Myocyte (in vitro differentiated cells): ENCODE measurements at regions not wholly inside any gene's neighbourhood (a gene's known extent, or its start where the extent isn't known, plus 50 kb on each side); places are given as distances from the start of the nearest gene placed in this dataset.

Experiments
- DNase-seq: peaks from one replicate; pipeline ENCODE4 v3.0.0-alpha.2; 2012; ENCODE audit warnings: low read depth

GRCh38 chr3:77967621-77968020 lies 927.7 kb downstream of the ROBO2 start:
- DNase-seq, result no peak

- DNase-seq, result no peak
Measured at GRCh38 chr3:77976079-77976478, 936.2 kb downstream of the ROBO2 start.

- no peak for DNase-seq
Measured at GRCh38 chr3:78003090-78003489, 963.2 kb downstream of the ROBO2 start.

GRCh38 chr3:78004571-78004970 lies 964.7 kb downstream of the ROBO2 start:
- DNase-seq, result no peak

- DNase-seq, result no peak
Measured at GRCh38 chr3:78013653-78014052, 973.8 kb downstream of the ROBO2 start.

GRCh38 chr3:78015856-78016255 lies 976.0 kb downstream of the ROBO2 start:
- DNase-seq, result no peak

- DNase-seq, result no peak
Measured at GRCh38 chr3:78021710-78022109, 981.8 kb downstream of the ROBO2 start.

- no peak for DNase-seq
Measured at GRCh38 chr3:78022232-78022631, 982.3 kb downstream of the ROBO2 start.

- DNase-seq, result no peak
Measured at GRCh38 chr3:78023257-78023656, 983.4 kb downstream of the ROBO2 start.

- no peak for DNase-seq
Measured at GRCh38 chr3:78025916-78026315, 986.0 kb downstream of the ROBO2 start.

- DNase-seq, result no peak
Measured at GRCh38 chr3:78026318-78026828, 986.5 kb downstream of the ROBO2 start.

- no peak for DNase-seq
Measured at GRCh38 chr3:78029775-78030174, 989.9 kb downstream of the ROBO2 start.

- DNase-seq, result no peak
Measured at GRCh38 chr3:78035131-78035641, 995.3 kb downstream of the ROBO2 start.

GRCh38 chr3:78041486-78041885 lies 1001.6 kb downstream of the ROBO2 start:
- no peak for DNase-seq

- DNase-seq, result no peak
Measured at GRCh38 chr3:78046566-78046965, 1006.7 kb downstream of the ROBO2 start.

GRCh38 chr3:78048698-78049097 lies 1008.8 kb downstream of the ROBO2 start:
- DNase-seq, result no peak

GRCh38 chr3:78049521-78049920 lies 1009.6 kb downstream of the ROBO2 start:
- no peak for DNase-seq

- no peak for DNase-seq
Measured at GRCh38 chr3:78050276-78051065, 1010.6 kb downstream of the ROBO2 start.

GRCh38 chr3:78052746-78053145 lies 1012.8 kb downstream of the ROBO2 start:
- DNase-seq, result no peak

GRCh38 chr3:78066287-78066686 lies 1026.4 kb downstream of the ROBO2 start:
- no peak for DNase-seq

GRCh38 chr3:78070188-78070587 lies 1030.3 kb downstream of the ROBO2 start:
- DNase-seq, result no peak

GRCh38 chr3:78076379-78076778 lies 1036.5 kb downstream of the ROBO2 start:
- no peak for DNase-seq

- DNase-seq, result no peak
Measured at GRCh38 chr3:78077178-78077577, 1037.3 kb downstream of the ROBO2 start.
